OCI-LY1 (cell line): ENCODE measurements at regions not wholly inside any gene's neighbourhood (a gene's known extent, or its start where the extent isn't known, plus 50 kb on each side); places are given as distances from the start of the nearest gene placed in this dataset.

Experiments
- H2AFZ ChIP-seq: fragments of 200-600 bp; sonication (generic), shearing (Covaris generic); 2 replicates; pipeline ENCODE4 v1.6.0; 2014; ENCODE audit warnings: antibody characterized with exemption, mild to moderate bottlenecking, low read length
- H3F3A ChIP-seq: fragments of 200-600 bp; sonication (generic), shearing (Covaris generic); 2 replicates; pipeline ENCODE4 v1.6.0; 2014; ENCODE audit warnings: mild to moderate bottlenecking, antibody characterized with exemption, low read length, moderate library complexity; ENCODE audit not compliant: insufficient read depth
- H3K27ac ChIP-seq: fragments of 200-600 bp; sonication (generic); 2 replicates; pipeline ENCODE4 v1.5.1; 2014; ENCODE audit warnings: low read length, mixed run types, mild to moderate bottlenecking, low read depth; ENCODE audit not compliant: poor library complexity, severe bottlenecking
- H3K27me3 ChIP-seq: fragments of 200-600 bp; sonication (generic); 2 replicates; pipeline ENCODE4 v1.6.0; 2014; ENCODE audit warnings: antibody characterized with exemption, mild to moderate bottlenecking, low read length, moderate library complexity; ENCODE audit not compliant: insufficient read depth
- H3K36me3 ChIP-seq: fragments of 200-600 bp; sonication (generic); 2 replicates; pipeline ENCODE4 v1.6.1; 2014; ENCODE audit warnings: mild to moderate bottlenecking, antibody characterized with exemption, low read length, moderate library complexity, mixed read lengths; ENCODE audit not compliant: insufficient read depth
- H3K4me1 ChIP-seq: fragments of 200-600 bp; sonication (generic); 2 replicates; pipeline ENCODE4 v1.5.1; 2014; ENCODE audit warnings: mild to moderate bottlenecking, low read length, moderate library complexity; ENCODE audit not compliant: insufficient read depth, severe bottlenecking
- H3K4me2 ChIP-seq: fragments of 200-600 bp; sonication (generic), shearing (Covaris generic); 2 replicates; pipeline ENCODE4 v1.6.1; 2014; ENCODE audit warnings: low read length
- H3K4me3 ChIP-seq: fragments of 200-600 bp; sonication (generic); 2 replicates; pipeline ENCODE4 v1.5.1; 2014; ENCODE audit warnings: low read length, low read depth, mild to moderate bottlenecking, mixed read lengths; ENCODE audit not compliant: poor library complexity, severe bottlenecking
- H3K79me2 ChIP-seq: fragments of 200-600 bp; shearing (Covaris generic); 2 replicates; pipeline ENCODE4 v1.6.1; 2016; ENCODE audit warnings: mixed run types, low read length, mixed read lengths; ENCODE audit not compliant: insufficient read depth
- H3K9ac ChIP-seq: fragments of 200-600 bp; sonication (generic), shearing (Covaris generic); 2 replicates; pipeline ENCODE4 v1.6.1; 2014; ENCODE audit warnings: mild to moderate bottlenecking, low read length, mixed read lengths
- H3K9me2 ChIP-seq: fragments of 200-600 bp; sonication (generic), shearing (Covaris generic); 2 replicates; pipeline ENCODE4 v1.6.1; 2014; ENCODE audit warnings: low read depth, mild to moderate bottlenecking, low read length, mixed read lengths
- H3K9me3 ChIP-seq: fragments of 200-600 bp; shearing (Covaris generic); 2 replicates; pipeline ENCODE4 v1.6.1; 2014; ENCODE audit warnings: low read length, mixed read lengths
- H4K20me1 ChIP-seq: fragments of 200-600 bp; sonication (generic), shearing (Covaris generic); 2 replicates; pipeline ENCODE4 v1.6.0; 2016; ENCODE audit warnings: mild to moderate bottlenecking, low read length; ENCODE audit not compliant: insufficient read depth
- EZH2 ChIP-seq: fragments of 200-600 bp; sonication (generic), shearing (Covaris generic); IDR thresholded peaks from 2 replicates; pipeline ENCODE4 v1.8.0; 2017; ENCODE audit warnings: borderline replicate concordance, mixed run types, mild to moderate bottlenecking, antibody characterized with exemption, low read length, moderate library complexity, mixed read lengths
- TF ChIP-seq, protein P1 (sequence below): fragments of 200-600 bp; sonication (generic), shearing (Covaris generic); IDR thresholded peaks from 2 replicates; pipeline ENCODE4 v1.5.1; 2017; ENCODE audit warnings: mild to moderate bottlenecking, antibody characterized with exemption, low read length, moderate library complexity, mixed read lengths

DNA sequence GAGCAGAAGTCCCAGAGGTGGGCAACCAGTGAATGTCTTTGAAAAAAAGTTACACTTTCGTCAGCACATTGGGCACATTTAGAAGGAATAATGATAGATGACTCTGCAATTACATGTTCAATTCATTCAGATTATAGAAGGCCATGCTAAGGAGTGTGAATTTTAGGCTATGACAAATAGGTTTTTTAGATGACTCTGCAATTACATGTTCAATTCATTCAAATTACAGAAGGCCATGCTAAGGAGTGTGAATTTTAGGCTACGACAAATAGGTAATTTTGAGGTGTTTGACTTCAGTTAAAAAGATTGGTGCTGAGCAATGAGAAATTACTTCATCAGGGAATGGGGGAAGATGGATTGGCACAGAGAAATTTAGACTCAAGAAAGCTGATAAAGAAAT is 744.9 kb upstream of the MMS22L start:
- H3K9ac ChIP-seq, result no peak overlapping the region
- no peaks in the 10 kb centered on the region for H3K36me3 ChIP-seq
- no peak overlapping the region for H2AFZ ChIP-seq
- no peaks in the 10 kb centered on the region for H3K27me3 ChIP-seq
- no peaks in the 10 kb centered on the region for H3F3A ChIP-seq
- H3K79me2 ChIP-seq, result no peaks in the 10 kb centered on the region
- H4K20me1 ChIP-seq, result no peaks in the 10 kb centered on the region
- H3K4me3 ChIP-seq, result no peak overlapping the region
- H3K9me2 ChIP-seq, result no peaks in the 10 kb centered on the region
- no peaks in the 10 kb centered on the region for H3K4me1 ChIP-seq
- H3K4me2 ChIP-seq, result no peak overlapping the region
- TF ChIP-seq, protein P1, sequence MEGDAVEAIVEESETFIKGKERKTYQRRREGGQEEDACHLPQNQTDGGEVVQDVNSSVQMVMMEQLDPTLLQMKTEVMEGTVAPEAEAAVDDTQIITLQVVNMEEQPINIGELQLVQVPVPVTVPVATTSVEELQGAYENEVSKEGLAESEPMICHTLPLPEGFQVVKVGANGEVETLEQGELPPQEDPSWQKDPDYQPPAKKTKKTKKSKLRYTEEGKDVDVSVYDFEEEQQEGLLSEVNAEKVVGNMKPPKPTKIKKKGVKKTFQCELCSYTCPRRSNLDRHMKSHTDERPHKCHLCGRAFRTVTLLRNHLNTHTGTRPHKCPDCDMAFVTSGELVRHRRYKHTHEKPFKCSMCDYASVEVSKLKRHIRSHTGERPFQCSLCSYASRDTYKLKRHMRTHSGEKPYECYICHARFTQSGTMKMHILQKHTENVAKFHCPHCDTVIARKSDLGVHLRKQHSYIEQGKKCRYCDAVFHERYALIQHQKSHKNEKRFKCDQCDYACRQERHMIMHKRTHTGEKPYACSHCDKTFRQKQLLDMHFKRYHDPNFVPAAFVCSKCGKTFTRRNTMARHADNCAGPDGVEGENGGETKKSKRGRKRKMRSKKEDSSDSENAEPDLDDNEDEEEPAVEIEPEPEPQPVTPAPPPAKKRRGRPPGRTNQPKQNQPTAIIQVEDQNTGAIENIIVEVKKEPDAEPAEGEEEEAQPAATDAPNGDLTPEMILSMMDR, result no peak
- TF ChIP-seq EZH2, result no peak
- H3K9me3 ChIP-seq, result no peaks in the 10 kb centered on the region
- H3K27ac ChIP-seq, result no peak overlapping the region

DNA sequence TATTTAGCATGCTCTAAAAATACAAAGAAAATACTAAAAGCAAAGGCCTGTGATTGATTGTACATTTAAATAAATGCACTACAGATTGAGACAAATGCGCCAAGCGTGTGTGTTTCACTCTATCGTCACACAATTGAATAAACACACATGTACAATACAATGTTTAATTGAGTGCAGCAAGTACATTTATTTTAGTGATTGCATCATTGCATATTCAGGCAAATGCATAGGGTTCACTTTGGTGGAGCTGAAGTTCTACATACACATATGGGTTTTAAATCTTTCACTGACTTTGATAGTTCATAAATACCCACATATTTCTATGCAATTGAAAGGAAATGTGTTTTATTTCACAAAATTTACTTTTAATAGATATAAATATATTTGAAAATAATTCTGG is 750.6 kb upstream of the MMS22L start:
- no peak overlapping the region for H3K4me2 ChIP-seq
- H3K79me2 ChIP-seq, result no peaks in the 10 kb centered on the region
- H3K4me3 ChIP-seq, result no peak overlapping the region
- H3K9ac ChIP-seq, result no peak overlapping the region
- no peaks in the 10 kb centered on the region for H3K4me1 ChIP-seq
- H3K27me3 ChIP-seq, result no peaks in the 10 kb centered on the region
- no peak overlapping the region for H2AFZ ChIP-seq
- H3K27ac ChIP-seq, result no peak overlapping the region
- H3F3A ChIP-seq, result no peaks in the 10 kb centered on the region
- H3K9me2 ChIP-seq, result no peaks in the 10 kb centered on the region
- no peaks in the 10 kb centered on the region for H4K20me1 ChIP-seq
- no peak for TF ChIP-seq EZH2
- TF ChIP-seq, protein P1, result no peak
- no peaks in the 10 kb centered on the region for H3K9me3 ChIP-seq
- H3K36me3 ChIP-seq, result no peaks in the 10 kb centered on the region

DNA sequence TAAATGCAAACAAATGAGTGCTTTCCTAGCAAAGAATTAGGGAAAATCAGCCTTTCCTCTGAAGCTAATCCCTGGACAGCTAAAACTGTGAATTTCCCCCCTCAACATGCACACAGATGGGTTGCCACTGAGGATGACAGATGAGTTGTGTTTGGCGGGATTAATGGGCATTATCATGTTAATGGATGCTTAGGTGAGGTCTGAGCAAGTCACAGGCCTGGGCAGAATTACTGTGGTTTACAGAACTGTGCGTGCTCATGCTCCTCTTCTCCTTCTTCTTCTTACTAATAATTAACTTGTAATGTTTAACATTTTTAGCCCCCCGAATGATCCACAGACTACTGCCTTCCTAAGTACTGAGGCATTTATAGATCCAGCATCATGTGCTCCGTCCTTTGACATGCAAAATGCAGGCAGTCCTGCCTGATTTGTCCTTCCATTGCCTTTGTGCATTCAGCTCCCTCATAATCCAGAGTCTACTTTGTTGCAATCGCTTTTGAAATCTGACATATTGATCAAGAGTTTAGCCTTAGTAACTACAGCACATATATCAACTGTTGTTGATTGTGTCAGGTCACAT is 753.4 kb upstream of the MMS22L start:
- no peak overlapping the region for H3K9ac ChIP-seq
- H4K20me1 ChIP-seq, result no peaks in the 10 kb centered on the region
- no peaks in the 10 kb centered on the region for H3K79me2 ChIP-seq
- H3K4me1 ChIP-seq, result no peaks in the 10 kb centered on the region
- no peak overlapping the region for H3K4me2 ChIP-seq
- no peaks in the 10 kb centered on the region for H3K9me2 ChIP-seq
- H3K27me3 ChIP-seq, result no peaks in the 10 kb centered on the region
- no peak overlapping the region for H3K4me3 ChIP-seq
- H3K36me3 ChIP-seq, result no peaks in the 10 kb centered on the region
- H2AFZ ChIP-seq, result no peak overlapping the region
- no peak overlapping the region for H3K27ac ChIP-seq
- no peak for TF ChIP-seq EZH2
- TF ChIP-seq, protein P1, result no peak
- H3F3A ChIP-seq, result no peaks in the 10 kb centered on the region
- no peaks in the 10 kb centered on the region for H3K9me3 ChIP-seq
